22Rv1 (cell line): ENCODE measurements at regions not wholly inside any gene's neighbourhood (a gene's known extent, or its start where the extent isn't known, plus 50 kb on each side); places are given as distances from the start of the nearest gene placed in this dataset.
"Not testable (repeated sequence)": the region's sequence is repeated elsewhere in the genome, so short reads cannot be mapped to it uniquely, and the experiment has no call there.

Experiments used
- H3K27ac ChIP-seq: fragments of 450-650 bp; 2 replicates; pipeline ENCODE4 v1.5.1; 2017
- CTCF ChIP-seq: fragments of 450-650 bp; IDR thresholded peaks from 2 replicates; pipeline ENCODE4 v1.5.1; 2017; ENCODE audit warnings: mild to moderate bottlenecking
- ZFX ChIP-seq: fragments of 450-650 bp; IDR thresholded peaks from 2 replicates; pipeline ENCODE4 v1.6.1; 2017; ENCODE audit warnings: antibody characterized with exemption, borderline replicate concordance

DNA sequence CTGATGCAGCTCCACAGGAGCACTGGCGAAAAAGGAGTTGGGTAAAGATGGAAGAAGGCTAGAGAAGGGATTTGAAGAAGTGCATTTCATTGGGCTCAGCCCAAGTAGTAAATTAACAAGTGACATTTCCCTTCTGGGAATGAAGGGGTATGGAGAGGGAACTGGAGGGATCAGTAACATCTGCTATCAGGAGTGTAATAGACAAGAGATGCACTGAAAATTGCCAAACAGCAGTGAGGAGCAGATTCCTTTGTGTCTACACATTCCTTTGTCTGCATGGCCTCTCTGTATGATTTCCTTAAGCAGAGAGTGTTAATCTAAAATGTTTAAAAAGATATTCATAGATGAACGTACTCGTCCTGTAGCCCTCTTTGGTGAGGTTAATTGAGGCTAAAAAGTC, 148.2 kb upstream of the FERD3L start:
- TF ChIP-seq ZFX: no peak
- no peak for TF ChIP-seq CTCF
- H3K27ac ChIP-seq: no peak overlapping the region

- H3K27ac ChIP-seq: no peak overlapping the region
- TF ChIP-seq CTCF (no peak), ZFX (no peak)
These were observed 145.7 kb upstream of the FERD3L start for GRCh38 chr7:19290968-19291367.

DNA sequence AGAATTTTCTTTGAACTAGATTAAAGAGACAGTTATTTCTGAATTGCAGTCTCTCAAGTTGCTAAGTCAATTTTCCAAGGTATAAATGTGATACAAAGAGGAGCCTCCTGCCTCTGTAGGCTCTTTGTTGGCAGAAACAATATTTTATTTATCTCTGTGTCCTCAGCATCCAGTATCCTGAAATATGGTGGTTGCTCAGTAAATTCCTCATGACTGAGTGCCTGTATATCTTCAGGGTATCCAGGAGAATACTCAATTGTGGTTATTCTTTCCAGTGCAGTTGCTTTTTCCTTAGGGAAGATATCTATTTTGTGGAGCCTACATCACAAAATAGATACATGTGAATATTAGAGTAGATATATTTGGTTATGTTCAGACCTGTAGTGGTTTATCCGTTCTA, 144.8 kb upstream of the FERD3L start:
- no peak overlapping the region for H3K27ac ChIP-seq

DNA sequence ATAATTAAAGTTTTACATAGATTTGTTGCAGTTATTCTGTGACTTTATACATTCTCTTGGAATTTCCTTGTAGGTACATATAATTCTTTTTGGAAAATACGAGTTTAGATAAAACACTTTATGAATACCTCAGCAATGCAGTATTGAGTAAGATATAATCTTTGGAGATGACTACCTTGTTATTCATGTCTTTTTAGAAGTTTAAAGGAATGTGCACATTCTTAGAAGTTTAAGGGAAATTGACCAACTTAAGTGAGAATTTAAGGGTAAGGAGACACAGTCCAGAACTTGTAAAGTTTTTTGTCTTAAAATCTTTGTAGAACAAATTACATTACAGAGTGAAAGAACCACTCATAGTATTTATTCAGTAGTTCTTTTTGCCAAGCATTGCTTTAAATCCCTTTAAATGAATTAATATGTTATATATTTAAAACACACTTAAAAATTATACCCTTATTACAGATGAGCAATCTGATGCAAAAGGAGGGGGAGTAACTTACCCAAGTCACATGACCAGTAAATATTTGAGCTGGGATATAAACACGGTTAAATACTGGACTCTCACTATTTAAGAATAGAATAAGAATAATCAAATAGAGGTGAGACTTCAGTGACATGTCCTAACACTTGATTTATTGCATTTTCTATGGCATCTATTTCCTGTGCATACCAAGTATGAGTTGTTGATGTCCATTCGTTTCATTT, 139.5 kb upstream of the FERD3L start:
- no peak overlapping the region for H3K27ac ChIP-seq
- TF ChIP-seq ZFX (no peak), CTCF (no peak)

More for the DNA sequence above, 144.8 kb upstream of the FERD3L start:
- no peak for TF ChIP-seq ZFX
- no peak for TF ChIP-seq CTCF

DNA sequence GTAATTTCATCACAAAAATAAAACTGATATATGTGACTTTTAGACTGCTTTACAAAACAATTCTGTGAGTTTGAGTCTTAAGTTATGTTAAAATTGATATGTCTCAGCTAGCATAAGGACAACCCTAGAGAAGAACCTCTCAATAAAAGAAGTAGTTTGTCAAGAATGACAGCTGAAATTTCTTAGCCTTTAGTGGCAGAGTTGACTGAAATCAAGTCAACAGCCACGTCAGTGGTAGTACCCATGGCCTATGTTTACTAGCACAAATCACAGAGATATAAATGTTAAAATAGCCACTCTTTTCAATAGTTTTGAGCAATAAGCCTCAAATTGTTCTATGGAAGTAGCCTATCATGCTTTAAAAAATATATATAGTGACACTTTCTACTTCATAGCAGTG, 138.9 kb upstream of the FERD3L start:
- TF ChIP-seq ZFX (no peak), CTCF (no peak)
- H3K27ac ChIP-seq: no peak overlapping the region

DNA sequence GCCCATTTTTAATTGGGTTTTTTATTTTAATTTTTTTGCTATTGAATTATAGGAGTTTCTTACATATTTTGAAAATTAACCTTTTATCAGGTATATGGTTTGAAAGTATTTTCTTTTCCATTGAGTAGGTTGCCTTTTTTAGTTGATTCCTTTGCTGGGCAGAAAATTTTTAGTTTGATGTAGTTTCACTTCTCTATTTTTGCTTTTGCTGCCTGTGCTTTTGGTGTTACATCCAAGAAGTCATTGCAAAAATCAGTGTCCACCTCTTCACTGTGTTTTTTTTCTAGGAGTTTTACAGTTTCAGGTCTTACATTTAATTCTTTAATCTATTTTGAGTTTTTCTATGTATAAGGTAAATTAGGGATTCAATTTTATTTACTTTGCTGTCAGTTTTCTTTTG, 129.8 kb upstream of the FERD3L start:
- H3K27ac ChIP-seq: no peak overlapping the region
- TF ChIP-seq CTCF (no peak), ZFX (no peak)

DNA sequence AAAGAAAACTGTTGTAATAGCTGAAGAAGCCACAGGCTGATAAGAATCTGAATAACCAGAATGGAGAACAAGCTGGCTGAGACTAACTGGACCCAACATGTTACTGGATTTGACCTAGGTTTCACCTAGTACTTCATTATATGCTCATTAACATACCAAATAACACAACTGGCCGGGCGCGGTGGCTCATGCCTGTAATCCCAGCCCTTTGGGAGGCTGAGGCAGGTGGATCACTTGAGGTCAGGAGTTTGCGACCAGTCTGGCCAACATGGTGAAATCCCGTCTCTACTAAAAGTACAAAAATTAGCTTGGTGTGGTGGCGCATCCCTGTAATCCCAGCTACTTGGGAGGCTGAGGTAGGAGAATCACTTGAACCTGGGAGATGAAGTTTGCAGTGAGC, 127.1 kb upstream of the FERD3L start:
- not testable (repeated sequence) for H3K27ac ChIP-seq

- no peak overlapping the region for H3K27ac ChIP-seq
- TF ChIP-seq CTCF (no peak), ZFX (no peak)
These were observed 124.1 kb upstream of the FERD3L start for GRCh38 chr7:19269301-19269700.
